Hematopoietic multipotent progenitor cell treated with erythropoietin and hydrocortisone succinate and interleukin-3 and kit ligand, for 4 days (in vitro differentiated cells): ENCODE measurements at regions not wholly inside any gene's neighbourhood (a gene's known extent, or its start where the extent isn't known, plus 50 kb on each side); places are given as distances from the start of the nearest gene placed in this dataset.
"Not testable (repeated sequence)": the region's sequence is repeated elsewhere in the genome, so short reads cannot be mapped to it uniquely, and the experiment has no call there.

Experiments
- DNase-seq: peaks from one replicate; pipeline ENCODE4 v3.0.0-alpha.2; 2015

DNA sequence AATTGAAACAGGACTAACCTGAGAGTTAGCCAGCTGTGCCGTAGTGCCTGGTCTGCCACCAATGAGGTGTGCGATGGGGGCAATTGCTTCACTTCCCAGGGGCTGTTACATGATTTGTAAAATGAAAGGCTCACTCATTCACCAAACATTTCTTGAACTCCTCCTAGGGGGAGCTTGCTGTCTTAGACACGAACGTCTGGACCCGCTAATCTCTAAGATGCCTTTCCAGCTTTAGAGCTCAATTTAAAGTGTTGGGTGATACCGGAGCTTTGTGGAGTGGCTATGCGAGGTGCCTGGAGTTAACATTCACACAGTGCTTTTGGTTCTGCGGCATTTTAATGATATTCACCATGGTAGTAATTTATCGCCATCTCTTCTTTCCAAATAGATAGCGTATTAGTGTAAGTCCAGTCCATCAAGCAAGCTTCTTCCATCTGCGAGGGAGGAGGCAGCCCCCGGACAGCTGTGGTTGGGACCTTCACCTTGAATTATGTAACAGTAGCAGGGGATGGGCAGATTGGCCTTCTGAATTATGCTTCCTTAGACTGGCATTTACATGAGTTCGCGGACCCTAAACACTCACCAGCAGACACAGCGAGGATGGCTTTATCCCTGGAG is 179.9 kb downstream of the ADSS2 start:
- DNase-seq, result no peak

DNA sequence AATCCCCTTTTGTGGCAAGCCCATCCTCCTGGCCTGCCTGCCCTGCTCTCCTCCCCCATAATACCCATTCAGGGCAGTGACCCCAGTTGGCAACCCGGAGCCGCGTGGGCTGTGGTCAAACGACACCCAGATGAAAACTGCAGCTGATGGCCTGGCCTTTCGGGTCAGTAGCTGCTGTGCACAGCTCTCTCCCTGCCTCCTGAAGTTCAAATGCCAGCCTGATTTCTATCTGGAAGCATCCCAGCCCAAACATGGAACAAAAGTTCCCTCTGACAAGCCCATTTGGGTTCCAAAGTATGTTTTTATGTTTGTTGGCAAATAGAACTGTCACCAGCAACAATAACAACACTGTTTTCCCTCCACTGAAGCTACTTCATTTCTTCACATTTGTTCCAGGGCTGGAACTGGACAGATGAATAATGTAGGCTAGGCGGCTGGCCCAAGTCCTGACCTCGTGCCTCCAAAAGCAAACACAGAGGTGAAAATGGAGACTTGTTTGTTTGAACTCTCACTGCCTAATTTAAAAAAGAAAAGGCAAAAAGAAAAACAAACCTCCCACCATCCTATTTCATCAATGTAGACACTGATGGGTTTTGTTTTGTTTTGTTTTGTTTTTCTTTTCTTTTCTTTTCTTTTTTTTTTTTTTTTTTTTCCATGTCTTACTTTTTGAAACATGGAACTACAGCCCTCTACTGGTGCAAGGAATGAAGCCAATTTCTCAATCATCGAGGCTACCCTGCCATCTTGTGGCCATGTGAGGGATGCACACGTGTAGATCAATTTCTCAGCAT is 179.0 kb downstream of the ADSS2 start:
- DNase-seq, result peak; percentile 90

DNA sequence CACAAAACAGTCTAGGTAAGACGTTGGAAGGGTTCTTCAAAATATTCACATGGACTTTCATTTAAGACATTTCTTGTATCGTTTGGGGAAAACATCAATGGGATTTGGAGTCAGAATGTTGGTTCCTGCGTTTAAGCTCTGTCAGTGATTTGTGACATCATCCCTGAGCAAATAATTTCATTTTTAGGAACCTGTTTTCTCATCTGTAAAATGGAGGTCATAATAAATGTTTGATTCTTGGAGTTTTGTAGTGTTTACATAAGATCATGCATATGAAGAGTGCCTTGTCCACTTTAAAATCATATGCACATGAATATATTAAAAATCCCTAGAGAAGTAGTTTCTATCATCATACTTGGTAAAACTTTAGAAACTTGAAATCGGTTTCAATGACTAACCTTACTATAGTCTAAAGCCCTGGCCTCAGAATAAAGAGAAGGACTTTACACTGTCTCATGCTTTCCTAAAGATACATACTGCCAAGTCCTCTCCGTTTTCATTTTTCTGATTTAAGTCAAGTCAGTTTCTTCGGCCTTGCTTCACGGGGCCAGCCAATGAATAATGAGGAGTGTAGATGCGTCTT is 178.4 kb downstream of the ADSS2 start:
- DNase-seq, result no peak

DNA sequence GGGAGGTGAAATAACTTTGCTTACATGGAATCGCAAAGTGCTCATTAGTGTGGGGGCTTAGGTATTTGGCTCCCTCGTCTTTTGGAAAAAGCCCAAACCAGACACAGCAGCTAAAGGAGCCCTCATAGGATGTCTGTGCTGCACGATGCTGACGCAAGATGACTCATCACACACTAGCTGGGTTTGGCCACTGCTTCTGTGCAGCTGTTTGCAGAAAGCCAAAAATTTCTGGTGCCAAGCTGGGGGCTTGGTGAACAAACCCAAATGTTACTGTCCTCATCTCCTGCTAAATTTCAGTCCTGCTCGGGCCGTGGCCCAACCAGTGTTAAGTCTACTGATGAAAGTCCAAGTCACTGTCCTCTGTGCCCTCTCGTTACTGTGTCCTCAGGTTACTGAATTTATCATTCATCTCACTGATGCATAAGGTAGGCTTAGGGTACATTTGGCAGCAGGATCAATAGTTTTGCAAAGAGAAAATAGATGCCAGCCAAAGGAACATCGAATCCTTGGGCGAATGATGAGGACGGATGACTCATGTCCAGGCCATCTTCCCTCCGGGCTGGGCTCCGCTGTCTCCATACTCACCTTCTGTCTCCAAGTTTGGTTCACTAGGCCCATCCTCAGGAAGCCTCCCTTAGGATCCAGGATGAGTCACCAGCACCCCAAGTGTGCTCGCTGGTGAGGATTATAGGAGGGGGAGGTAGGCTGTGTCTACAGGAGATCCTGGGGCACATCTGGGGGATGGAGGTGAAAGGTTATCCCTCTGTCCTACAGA is 177.7 kb downstream of the ADSS2 start:
- peak; percentile 76 for DNase-seq

DNA sequence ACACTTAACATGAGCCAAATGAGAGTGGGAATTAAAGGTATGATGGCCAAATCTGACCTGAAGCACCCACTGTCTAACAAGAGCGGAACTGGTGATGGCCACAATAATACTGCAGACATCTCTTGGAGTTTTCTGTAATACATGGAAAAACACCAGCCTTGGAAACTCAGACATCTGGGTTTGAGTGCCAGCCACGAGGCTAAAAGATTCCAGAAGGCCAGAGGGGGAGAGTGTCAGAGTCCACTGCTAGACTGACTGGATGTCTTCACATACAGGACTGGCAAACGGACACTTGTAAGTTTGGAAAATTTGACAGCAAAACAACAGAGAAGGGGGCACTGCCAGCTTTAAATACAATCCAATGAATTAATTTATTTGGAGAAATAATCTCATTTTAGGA is 175.1 kb downstream of the ADSS2 start:
- DNase-seq, result no peak

DNA sequence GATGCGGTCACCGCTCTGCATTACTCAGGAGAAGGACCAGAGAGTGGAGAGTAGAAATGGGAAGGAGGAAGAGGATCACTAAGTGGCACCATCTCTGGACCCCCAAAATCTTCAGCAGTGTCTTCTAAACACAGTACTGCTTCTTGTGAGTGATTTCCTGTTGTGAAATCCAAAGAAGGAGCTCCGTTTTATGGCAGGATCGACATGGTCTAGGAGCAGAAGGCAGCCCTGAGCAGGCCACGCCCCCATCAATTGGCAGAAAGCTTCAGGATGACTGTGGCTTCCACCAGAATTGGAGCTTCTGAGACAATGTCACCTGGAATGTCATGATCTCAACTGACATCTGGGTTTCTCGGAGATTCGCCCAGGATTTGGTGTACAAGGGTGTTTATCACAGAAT is 171.5 kb downstream of the ADSS2 start:
- DNase-seq, result no peak

DNA sequence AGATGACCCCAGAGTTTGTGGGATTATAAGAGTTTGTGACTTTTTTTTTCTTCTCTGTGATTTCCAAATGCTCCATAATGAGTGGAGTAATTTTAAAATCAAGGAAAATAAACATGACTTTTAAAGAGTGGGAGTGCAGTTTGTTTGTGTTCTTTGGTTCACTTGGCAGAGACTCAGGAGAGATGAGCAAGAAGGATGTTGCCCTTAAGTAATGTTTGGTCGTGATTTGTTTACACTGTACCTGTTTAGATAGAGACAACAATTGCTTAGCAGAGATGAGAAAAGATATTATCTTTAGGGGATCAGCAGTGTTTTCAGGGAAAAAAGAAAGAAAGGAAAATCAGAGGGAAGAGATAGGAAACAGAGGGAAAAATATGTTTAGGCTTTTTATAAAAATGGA is 170.8 kb downstream of the ADSS2 start:
- DNase-seq, result no peak

DNA sequence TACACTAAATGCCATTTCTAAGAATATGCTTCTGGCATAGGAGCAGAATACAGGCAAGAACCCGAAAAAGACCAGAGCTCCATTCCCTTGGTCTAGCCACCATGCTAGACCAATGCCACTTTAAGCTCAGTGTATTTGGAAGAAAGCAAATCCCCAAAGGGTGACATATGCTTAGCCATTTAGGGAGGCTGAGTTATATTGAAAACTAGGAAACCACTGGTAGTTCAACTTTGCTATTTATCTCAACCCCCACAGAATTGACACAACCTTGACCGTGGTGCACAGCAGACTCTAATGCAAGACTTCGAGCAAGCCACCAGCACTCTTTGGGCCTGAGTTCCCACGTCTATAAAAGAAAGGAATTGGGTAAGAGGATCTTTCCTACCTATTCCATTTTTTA is 167.9 kb downstream of the ADSS2 start:
- DNase-seq, result no peak

DNA sequence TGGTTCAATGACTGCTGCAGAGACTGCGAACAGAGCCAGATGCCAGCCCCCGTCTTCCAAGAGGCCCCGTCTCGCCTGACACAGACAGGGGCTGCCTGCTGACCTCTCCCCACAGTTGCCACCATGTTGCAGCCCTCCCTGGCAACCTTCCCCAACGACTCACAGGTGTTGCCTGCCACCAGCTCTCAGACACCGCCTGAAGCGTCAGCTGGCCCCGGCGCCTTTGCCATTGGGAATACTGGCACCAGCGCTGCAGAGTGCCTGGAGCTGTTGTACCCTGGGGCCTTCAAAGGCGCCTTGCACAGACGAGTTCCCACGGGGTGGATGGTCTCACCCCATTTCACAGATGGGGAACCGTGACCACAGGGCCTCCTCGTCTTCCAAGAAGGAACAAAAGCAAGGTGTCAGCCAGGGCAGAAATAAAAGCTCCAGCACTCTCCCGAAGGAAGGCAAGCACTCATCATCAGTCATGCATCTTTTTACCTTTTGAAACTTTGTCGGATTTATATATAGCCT is 167.0 kb downstream of the ADSS2 start:
- no peak for DNase-seq

DNA sequence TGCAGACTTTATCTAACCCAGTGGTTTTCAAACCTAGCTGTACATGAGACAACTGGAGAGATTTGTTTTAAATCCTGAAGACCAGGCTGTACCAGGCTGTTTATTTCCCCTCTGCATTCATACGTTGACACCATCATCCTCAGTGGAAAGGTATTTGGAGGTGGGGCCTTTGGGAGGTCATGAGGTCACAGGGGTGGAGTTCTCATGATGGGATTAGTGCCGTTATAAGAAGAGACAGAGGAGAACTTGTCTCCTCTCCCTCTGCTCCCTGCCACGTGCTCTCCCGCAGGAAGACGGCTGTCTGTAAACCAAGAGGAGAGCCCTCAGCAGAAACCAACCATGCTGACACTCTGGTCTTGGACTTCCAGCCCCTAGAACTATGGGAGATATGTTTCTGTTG is 165.4 kb downstream of the ADSS2 start:
- no peak for DNase-seq

DNA sequence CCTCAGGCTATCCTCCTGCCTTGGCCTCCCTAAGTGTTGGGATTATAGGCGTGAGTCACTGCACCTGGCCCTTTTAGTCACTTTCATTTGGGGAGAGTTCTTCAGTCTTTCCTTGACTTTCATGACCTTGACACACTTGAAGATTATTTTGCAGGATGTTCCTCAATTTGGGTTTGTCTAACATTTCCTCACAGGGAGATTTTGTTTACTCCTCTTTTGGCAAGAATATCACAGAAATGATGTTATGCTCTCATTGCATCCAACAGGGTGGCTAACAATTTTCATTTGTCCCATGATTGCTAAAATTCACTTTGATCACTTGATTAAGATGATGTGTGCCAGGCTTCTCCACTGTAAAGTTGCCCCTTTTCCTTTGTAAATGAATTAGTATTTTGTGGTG is 164.0 kb downstream of the ADSS2 start:
- no peak for DNase-seq

DNA sequence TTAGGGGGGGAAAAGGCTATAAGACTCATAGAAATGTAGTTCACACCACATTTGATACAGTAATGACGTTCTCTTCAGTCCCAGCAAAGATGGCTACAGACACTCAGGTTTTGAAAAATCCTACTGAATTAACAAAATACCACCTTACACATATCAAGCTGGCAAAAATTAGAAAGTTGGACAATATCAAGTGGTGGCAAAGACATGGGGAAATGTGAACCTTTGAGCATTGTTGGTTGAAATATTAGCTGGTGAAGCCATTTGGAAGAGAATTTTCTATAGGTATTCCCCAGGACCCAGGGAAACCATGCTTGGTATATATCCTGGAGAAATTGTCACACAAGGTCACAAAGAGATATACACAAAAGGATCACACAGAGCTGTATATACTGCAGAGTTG is 163.0 kb downstream of the ADSS2 start:
- no peak for DNase-seq

DNA sequence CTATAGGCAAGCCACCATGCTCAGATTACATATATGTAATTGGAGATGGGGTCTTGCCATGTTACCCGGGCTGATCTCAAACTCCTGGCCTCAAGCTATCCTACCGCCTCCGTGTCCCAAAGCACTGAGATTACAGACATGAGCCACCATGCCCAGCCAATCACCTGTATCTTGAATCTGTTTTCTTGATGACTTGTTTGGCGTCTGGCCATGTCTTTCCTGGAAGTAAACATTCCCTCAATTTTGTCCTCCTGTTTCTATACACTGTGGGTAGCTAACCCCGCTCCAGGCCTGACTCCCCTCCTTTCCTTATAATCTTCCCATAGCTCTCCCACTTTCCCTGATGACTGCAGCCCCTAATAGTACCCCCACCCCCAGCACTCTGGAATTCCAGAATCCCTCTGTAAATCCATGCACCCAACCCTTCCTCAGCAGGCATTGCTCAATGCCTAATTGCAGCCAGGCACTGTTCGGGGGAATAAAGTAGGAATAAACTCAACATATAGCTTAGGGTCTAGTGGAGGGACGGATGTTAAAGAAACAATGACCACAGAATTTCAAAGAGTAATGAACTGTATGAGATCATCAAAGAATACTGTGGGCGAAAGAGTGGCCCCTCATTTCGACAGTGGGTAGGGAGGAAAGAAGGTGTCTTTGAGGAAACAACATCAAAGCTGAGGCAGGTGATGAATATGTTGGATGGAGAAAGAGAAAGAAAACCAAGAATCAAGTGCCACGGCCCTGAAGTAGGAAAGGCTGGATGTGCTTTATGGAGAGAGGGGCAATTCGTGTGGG is 161.5 kb downstream of the ADSS2 start:
- DNase-seq, result no peak

DNA sequence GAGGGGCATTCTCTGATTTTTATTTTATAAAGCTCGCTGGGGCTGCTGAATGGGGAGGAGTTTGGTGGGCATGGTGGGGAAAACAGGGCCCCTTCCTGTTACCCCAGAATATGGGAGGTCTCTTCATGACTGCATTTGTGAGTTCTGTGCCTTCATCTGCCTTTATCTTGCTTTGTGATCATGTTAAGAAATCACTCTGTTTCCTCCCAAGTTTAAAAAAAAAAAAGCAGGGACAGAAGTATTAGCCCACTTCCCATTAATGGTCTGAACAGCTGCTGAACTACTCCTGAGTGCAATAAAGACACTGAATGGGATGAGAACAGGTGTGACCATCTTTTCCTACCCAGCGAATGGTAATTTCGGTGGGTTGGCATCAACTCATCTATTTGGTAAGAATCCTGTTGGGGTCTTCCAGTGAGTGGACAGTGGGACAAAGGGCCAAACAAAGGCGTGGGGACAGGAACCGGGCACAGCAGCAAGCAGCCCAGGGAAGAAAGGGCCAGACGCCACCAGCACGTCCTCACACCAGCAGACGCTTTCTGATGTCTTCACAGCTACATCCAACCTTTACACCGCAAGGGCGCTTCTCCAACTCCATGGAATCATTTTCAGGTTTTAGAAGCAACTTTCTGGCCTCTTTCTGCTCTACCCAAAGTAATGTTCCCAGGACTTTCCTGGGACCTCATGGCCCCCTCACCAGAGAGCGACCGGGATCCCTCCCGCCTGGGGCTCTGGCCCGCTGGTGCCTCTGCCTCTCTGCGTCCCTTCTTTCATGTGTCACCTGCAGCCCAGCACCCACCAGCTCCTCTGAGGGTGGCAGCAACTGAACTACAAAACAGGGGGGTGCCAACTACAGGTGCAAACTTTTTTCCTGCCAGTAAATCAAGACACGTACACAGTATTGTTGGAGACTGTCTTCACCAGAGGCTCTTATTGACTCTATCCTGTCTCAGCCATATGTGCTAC is 160.2 kb downstream of the ADSS2 start:
- DNase-seq, result peak; percentile 76

DNA sequence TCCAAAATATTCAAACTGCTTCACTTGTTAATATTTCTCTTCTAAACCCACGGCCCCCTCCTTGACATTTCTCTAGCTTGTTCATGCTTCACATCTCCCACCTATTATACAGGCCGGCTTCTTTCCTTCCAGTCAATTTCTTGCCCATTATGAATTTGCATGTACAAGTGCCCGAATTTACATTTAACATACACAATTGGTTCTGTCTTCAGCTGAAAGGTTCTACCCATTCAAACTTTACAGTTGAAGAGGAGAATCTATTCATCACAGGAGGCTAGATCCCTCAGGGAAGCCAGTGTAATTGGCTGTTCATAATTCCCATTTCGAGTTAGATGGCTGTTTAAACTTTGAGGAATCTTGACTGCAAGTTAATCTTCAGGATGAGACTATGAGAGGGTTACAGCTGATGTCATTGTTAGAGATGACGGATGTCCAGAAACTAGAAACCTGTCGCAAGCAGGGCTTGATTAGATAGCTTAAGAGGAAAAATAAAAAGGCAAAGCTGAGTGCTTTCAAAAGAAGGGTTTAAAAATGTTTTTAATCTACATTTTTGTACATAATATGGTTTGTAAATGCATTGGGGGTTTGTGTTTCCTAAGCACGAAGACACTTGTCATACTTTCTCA is 157.0 kb downstream of the ADSS2 start:
- DNase-seq, result no peak

DNA sequence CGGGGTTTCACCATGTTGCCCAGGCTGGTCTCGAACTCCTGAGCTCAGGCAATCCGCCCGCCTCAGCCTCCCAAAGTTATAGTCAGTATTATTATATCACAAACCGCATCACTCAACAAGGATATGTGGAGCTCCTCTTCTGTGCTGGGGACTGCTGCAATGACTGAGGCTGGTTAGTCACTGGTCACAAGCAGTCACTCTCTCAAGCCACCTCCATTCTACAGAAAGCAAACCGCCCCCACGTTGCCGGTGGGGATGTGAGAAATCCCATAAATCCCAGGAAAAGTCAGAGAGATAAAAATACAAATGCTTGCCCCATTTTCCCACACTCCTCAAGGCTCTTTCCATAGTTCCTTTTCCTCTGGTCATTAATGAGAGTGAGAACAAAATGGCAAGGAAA is 155.7 kb downstream of the ADSS2 start:
- DNase-seq, result no peak

DNA sequence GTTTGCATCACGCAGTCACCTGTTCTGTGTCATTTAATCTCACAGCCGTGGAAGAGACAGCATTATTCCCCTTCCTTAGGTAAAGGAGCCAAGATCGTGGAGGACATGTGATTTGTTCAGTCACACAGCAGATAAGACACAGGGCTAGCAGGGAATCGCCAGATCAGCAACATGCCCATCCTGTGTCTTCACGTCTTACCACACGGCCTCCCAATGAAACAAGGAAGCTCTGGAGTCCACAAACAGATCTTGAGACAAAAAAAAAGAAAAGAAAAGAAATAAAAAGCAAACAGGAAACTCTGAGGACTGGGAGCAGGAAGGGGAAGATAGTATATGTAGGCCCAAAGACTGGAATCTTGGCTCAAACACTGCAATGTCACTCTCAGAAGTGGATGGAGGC is 155.3 kb downstream of the ADSS2 start:
- DNase-seq, result peak; percentile 26

DNA sequence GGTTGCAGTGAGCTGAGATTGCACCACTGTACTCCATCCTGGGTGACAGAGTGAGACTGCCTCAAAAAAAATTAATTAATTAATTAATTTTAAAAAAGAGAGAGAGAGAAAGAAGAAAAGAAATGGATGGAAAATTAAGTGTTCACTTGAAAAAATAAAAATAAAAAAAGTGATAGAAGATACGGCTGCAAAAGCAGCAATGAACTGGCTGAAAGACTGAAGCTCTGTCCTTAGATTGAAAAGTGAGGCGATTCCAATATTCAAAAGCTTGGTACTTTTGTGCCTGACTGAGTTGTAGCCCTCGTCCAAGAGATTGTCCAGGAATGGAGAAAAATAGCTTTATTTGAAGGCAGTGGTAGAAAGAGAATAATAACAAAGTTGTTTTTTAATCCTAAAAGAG is 154.6 kb downstream of the ADSS2 start:
- DNase-seq, result no peak

DNA sequence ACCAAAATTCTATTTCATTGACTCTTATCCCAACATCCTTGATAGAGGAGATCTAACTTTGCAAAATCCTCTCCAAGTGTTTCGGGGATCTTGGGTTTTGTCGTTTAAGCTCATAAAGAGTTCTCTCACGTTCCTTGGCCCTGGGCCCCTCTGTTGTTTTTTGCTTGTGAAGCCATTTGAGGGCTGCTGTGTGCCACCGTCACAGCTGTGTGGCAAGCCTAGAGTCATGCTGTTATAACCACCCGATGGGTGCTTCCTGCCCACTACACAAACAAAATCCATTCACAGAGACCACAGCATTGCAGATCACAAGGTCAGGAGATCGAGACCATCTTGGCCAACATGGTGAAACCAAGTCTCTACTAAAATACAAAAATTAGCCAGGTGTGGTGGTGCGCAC is 154.1 kb downstream of the ADSS2 start:
- no peak for DNase-seq

DNA sequence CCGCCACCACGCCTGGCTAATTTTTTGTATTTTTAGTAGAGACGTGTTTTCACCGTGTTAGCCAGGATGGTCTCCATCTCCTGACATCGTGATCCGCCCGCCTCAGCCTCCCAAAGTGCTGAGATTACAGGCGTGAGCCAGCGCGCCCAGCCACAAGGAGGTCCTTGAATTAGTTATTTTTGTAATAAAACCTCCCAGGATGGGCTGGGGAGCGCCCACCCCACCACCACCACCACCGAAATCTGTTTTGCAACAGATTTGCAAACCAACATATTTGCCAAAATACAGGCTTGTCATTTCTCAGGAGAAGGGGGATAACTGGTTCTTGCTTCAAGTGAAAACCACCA is 151.7 kb downstream of the ADSS2 start:
- DNase-seq, result not testable (repeated sequence)

DNA sequence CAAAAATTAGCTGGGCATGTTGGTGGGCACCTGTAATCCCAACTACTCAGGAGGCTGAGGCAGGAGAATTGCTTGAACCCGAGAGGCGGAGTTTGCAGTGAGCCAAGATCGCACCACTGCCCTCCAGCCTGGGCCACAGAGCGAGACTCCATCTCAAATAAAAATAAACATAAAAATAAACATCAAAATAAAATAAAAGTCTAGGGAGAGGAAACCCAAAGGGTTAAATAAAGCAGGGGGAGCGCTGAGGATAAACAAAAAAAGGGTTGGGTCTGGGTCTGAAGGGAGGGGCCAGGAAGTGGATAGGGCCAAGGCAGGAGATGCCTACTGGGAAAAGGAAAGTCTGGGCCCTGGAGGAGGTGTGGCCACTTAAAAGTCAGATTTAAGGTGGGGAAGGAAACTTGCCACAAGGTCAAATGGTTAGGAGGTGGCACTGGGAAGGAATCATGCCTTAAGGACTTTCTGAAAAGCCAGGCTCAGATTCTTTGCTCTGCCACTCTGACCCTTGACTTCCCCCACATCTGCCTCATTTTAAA is 150.0 kb downstream of the ADSS2 start:
- DNase-seq, result no peak
